ENCODE measurements at regions not wholly inside any gene's neighbourhood (a gene's known extent, or its start where the extent isn't known, plus 50 kb on each side); places are given as distances from the start of the nearest gene placed in this dataset.

GRCh38 chr12:78711954-78712353, 152.6 kb upstream of the SYT1 start:
- TF ChIP-seq, protein P1, sequence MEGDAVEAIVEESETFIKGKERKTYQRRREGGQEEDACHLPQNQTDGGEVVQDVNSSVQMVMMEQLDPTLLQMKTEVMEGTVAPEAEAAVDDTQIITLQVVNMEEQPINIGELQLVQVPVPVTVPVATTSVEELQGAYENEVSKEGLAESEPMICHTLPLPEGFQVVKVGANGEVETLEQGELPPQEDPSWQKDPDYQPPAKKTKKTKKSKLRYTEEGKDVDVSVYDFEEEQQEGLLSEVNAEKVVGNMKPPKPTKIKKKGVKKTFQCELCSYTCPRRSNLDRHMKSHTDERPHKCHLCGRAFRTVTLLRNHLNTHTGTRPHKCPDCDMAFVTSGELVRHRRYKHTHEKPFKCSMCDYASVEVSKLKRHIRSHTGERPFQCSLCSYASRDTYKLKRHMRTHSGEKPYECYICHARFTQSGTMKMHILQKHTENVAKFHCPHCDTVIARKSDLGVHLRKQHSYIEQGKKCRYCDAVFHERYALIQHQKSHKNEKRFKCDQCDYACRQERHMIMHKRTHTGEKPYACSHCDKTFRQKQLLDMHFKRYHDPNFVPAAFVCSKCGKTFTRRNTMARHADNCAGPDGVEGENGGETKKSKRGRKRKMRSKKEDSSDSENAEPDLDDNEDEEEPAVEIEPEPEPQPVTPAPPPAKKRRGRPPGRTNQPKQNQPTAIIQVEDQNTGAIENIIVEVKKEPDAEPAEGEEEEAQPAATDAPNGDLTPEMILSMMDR (IDR thresholded peaks at IDR 0.05), result no peak
- H3K4me3 ChIP-seq, result no peak overlapping the region

DNA sequence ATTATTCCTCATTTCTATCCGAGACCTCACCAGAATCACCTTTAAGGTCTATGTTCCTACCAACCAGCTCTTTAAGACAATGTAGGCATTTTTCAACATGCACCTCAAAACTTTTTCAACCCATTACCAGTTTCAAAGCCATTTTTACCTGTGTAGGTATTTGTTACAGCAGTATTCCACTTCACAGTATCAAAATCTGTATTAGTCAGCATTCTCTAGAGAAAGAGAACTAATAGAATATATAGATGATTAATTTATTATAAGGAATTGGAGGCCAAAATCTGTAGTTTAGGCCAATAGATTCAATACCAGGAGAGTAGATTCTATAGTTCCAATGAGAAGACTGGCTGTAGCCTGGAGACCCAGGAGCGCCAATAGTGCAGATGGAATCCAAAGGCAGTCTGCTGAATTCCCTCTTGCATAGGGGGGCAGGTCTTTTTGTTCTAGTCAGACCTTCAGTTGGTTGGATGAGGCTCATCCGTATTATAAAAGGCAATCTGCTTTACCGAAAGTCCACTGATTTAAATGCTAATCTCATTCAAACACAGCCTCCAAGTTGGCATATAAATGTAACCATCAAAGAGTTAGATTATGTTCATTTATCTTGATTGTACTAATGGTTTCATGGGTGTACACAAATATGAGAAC, 151.6 kb upstream of the SYT1 start:
- no peaks in the 10 kb centered on the region for H3K9me3 ChIP-seq
- DNase-seq (no peak), ATAC-seq (no peak)
- no peak overlapping the region for H3K27ac ChIP-seq
- H3K27me3 ChIP-seq, result no peaks in the 10 kb centered on the region
- no peak overlapping the region for H3K4me3 ChIP-seq
- intact Hi-C loops (cut with DNase I), result no loop called here
- H3K4me1 ChIP-seq, result no peaks in the 10 kb centered on the region
- no peaks in the 10 kb centered on the region for H3K36me3 ChIP-seq
- TF ChIP-seq, protein P1 (IDR thresholded peaks at IDR 0.05), result no peak

More at GRCh38 chr12:78711954-78712353, 152.6 kb upstream of the SYT1 start:
- intact Hi-C loops (cut with DNase I), result no loop called here
- DNase-seq (no peak), ATAC-seq (no peak)
- Histone ChIP-seq H3K27ac (no peak overlapping the region), H3K36me3 (no peaks in the 10 kb centered on the region), H3K27me3 (no peaks in the 10 kb centered on the region), H3K4me1 (no peaks in the 10 kb centered on the region), H3K9me3 (no peaks in the 10 kb centered on the region)

DNA sequence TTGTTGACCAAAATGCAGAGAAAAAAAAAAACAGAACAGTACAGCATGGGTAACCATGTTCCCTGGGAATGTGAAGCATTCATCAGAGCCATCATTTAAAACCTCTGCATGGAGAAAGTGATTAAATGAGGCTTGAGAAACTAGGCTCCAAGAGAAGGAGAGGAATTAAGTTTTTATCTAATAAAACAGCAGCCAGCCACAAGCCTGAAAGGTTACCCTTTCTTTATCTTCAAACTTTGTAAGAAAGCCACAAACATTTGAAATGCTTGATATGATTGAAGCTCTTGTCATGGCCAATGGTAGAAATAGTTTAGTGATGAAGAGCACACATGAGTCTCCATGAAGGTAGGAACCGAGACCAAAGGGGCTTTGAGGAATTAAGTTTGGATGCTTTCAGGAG, 144.9 kb upstream of the SYT1 start:
- no peak for ATAC-seq

GRCh38 chr12:78721906-78722305, 142.7 kb upstream of the SYT1 start:
- ATAC-seq, result no peak
- no peaks in the 10 kb centered on the region for H3K4me1 ChIP-seq
- TF ChIP-seq, protein P1 (IDR thresholded peaks at IDR 0.05), result no peak
- intact Hi-C loops (cut with DNase I), result no loop called here
- no peaks in the 10 kb centered on the region for H3K36me3 ChIP-seq
- no peaks in the 10 kb centered on the region for H3K27me3 ChIP-seq
- no peak for DNase-seq
- no peak overlapping the region for H3K27ac ChIP-seq
- H3K4me3 ChIP-seq, result no peak overlapping the region
- no peaks in the 10 kb centered on the region for H3K9me3 ChIP-seq

More for the DNA sequence above, 144.9 kb upstream of the SYT1 start:
- intact Hi-C loops (cut with DNase I), result no loop called here
- no peaks in the 10 kb centered on the region for H3K27me3 ChIP-seq
- TF ChIP-seq, protein P1 (IDR thresholded peaks at IDR 0.05), result no peak
- H3K27ac ChIP-seq, result no peak overlapping the region
- H3K9me3 ChIP-seq, result no peaks in the 10 kb centered on the region
- no peak for DNase-seq
- no peaks in the 10 kb centered on the region for H3K36me3 ChIP-seq
- H3K4me1 ChIP-seq, result no peaks in the 10 kb centered on the region
- no peak overlapping the region for H3K4me3 ChIP-seq

DNA sequence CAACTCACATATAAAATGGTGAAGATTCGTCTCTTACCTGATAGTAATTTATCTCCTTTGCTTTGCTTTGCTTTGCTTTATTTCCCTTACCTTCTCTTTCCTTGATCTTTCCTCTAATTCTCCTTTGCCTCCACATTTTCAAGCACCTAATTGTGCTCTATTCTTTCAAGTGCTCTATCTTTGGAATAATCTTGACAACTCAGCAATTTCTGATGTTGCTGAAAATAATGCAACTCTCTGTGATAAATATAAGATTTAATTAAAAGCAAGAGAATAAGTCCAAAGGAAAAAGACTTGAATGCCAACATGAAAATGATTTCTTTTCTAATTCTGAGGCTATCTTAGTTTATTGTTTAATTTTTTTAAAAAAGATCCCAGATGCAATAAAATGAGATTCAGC, 139.5 kb upstream of the SYT1 start:
- DNase-seq (no peak), ATAC-seq (no peak)
- no peaks in the 10 kb centered on the region for H3K4me1 ChIP-seq
- H3K4me3 ChIP-seq, result no peak overlapping the region
- H3K36me3 ChIP-seq, result no peaks in the 10 kb centered on the region
- TF ChIP-seq, protein P1 (IDR thresholded peaks at IDR 0.05), result no peak
- no peak overlapping the region for H3K27ac ChIP-seq
- H3K9me3 ChIP-seq, result no peaks in the 10 kb centered on the region
- intact Hi-C loops (cut with DNase I), result no loop called here
- H3K27me3 ChIP-seq, result no peaks in the 10 kb centered on the region

Measured in left lung (tissue), 4 donors.